Transverse colon (tissue), 3 donors: ENCODE measurements at regions not wholly inside any gene's neighbourhood (a gene's known extent, or its start where the extent isn't known, plus 50 kb on each side); places are given as distances from the start of the nearest gene placed in this dataset.

Experiments
- CTCF ChIP-seq, 5 experiments: fragments of 200-600 bp in 3 of 5; fragments of 450-650 bp in 2 of 5; sonication (generic) in 3 of 5; IDR thresholded peaks; 1 replicate in 2 of 5; 2 replicates in 3 of 5; pipeline ENCODE4 v1.5.1; 2016 to 2017; ENCODE audit warnings: antibody characterized with exemption in 5 of 5, inconsistent platforms in 3 of 5, mild to moderate bottlenecking in 2 of 5, moderate library complexity in 1 of 5
- EP300 ChIP-seq: sonication (generic); formaldehyde crosslinking; IDR thresholded peaks from one replicate; pipeline ENCODE4 v1.6.1; 2017; ENCODE audit warnings: antibody characterized with exemption, low read depth
- POLR2A ChIP-seq: fragments of 450-650 bp; IDR thresholded peaks from one replicate; pipeline ENCODE4 v1.6.1; 2016; ENCODE audit warnings: antibody characterized with exemption, mild to moderate bottlenecking, moderate library complexity

GRCh38 chr2:16615246-16615645, 50.4 kb downstream of the CYRIA start:
- TF ChIP-seq POLR2A (no peak), CTCF (IDR thresholded peaks at IDR 0.05) (no peak), EP300 (no peak)
